ENCODE measurements at regions not wholly inside any gene's neighbourhood (a gene's known extent, or its start where the extent isn't known, plus 50 kb on each side); places are given as distances from the start of the nearest gene placed in this dataset.

DNA sequence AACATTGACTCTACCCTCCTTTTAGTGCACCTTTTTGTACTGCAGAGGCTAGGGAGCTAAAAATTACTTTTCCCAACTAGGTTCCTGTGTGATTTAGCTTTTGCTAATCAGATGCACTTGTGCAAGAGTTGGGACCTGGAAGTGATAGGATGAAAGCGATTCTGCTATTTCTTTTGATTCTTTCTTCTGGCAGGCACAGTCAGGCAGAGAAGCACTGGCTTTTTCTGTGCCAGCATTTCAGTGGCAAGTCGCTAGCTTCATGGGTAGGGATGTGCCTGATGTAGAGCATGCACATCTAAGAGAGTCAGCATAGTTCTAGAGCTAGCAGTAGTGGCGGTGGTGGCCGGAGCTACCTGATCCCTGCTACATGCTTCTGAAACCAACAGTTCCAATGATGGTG, 89.8 kb downstream of the MDH1 start:
- TF ChIP-seq CTCF (conservative IDR thresholded peaks at IDR 0.05) (no peak), ZFX (IDR thresholded peaks at IDR 0.05) (no peak)

All from C4-2B (cell line).